ENCODE measurements at regions not wholly inside any gene's neighbourhood (a gene's known extent, or its start where the extent isn't known, plus 50 kb on each side); places are given as distances from the start of the nearest gene placed in this dataset.

DNA sequence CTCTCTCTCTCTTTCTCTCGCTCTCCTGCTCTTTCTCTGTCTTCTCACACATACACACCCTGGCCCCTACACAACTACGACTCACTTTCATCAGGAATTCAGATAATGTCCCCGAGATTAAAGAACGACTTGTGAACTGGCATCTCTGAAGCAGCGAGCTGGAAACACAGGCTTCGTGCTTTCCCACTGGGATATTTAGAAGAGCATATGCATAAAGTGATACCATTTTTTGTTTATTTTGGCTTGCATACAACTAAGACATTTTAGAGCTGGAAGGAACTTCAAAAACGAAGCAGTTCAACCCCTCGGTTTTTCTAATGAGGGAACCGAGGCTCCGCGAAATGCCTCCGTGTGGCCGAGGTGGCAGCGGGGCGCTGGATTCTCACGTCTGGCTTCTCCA is 88.6 kb downstream of the ZBTB18 start:
- H3K4me1 ChIP-seq (ENCODE audit: control insufficient read depth, insufficient read depth, low read depth, low read length): no peaks in the 10 kb centered on the region
- no peak overlapping the region for H4K8ac ChIP-seq (ENCODE audit: low read length)
- no peak overlapping the region for H3K9ac ChIP-seq (ENCODE audit: low read length)
- peaks cover 0 to 25% of the 10 kb centered on the region in 2 experiments for H3K27me3 ChIP-seq (ENCODE audit: control insufficient read depth in 1 of 2, insufficient read depth in 1 of 2, low read length in 2 of 2)
- H2BK12ac ChIP-seq (ENCODE audit: low read length in 2 of 2): no peak overlapping the region
- no peak overlapping the region for H3K23ac ChIP-seq (ENCODE audit: low read length in 2 of 2)
- no peak overlapping the region for H3K14ac ChIP-seq (ENCODE audit: low read length in 2 of 2)
- no peak overlapping the region for H2BK120ac ChIP-seq (ENCODE audit: low read depth, low read length)
- no peak overlapping the region for H4K91ac ChIP-seq (ENCODE audit: low read length)
- DNase-seq: no peak
- H2AK5ac ChIP-seq (ENCODE audit: low read length, severe bottlenecking): no peak overlapping the region
- H3K4ac ChIP-seq (ENCODE audit: low read depth in 1 of 2, low read length in 2 of 2): no peak overlapping the region
- no peak overlapping the region for H3K4me3 ChIP-seq (ENCODE audit: insufficient read depth in 1 of 2, low read depth in 1 of 2, low read length in 2 of 2)
- WGBS: 89% methylated on average over 16 of the region's 16 CpGs
- H2BK5ac ChIP-seq (ENCODE audit: low read depth, low read length, poor library complexity, severe bottlenecking): no peak overlapping the region
- no peak overlapping the region for H3K18ac ChIP-seq (ENCODE audit: low read depth in 1 of 2, low read length in 2 of 2)
- no peak overlapping the region for H3K27ac ChIP-seq (ENCODE audit: low read length, poor library complexity, severe bottlenecking)
- H3K79me1 ChIP-seq (replicated peaks; ENCODE audit: low read length, poor library complexity, severe bottlenecking): no peaks in the 10 kb centered on the region
- H2BK15ac ChIP-seq (ENCODE audit: low read depth, poor library complexity, severe bottlenecking): no peak overlapping the region
- H3K36me3 ChIP-seq (ENCODE audit: control insufficient read depth in 1 of 2, insufficient read depth in 2 of 2, low read depth in 1 of 2, low read length in 2 of 2): no peaks in the 10 kb centered on the region
- H3K9me3 ChIP-seq (ENCODE audit: control insufficient read depth, low read length): no peaks in the 10 kb centered on the region
- H3K4me2 ChIP-seq (ENCODE audit: low read length, poor library complexity, severe bottlenecking): no peak overlapping the region
- H2AFZ ChIP-seq (ENCODE audit: low read depth, low read length): no peak overlapping the region

DNA sequence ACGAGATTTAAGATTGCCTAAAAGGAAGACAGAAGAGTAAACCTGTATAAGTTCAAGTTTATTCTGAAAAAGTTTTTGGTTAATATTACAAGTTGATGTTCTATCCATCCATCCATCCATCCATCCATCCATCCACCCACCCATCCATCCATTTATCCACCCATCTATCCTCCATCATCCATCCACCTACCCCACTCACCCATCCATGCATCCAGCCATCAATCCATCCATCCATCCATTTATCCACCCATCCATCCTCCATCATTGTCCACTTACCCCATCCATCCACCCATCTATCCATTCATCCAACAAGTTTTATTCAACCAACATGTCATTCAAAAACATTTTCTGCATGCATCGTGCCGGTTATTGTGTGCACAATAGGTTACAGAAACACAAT is 89.3 kb downstream of the ZBTB18 start:
- DNase-seq: no peak
- no peak overlapping the region for H2BK5ac ChIP-seq (ENCODE audit: low read depth, low read length, poor library complexity, severe bottlenecking)
- no peak overlapping the region for H4K91ac ChIP-seq (ENCODE audit: low read length)
- no peak overlapping the region for H3K14ac ChIP-seq (ENCODE audit: low read length in 2 of 2)
- no peak overlapping the region for H2BK120ac ChIP-seq (ENCODE audit: low read depth, low read length)
- no peak overlapping the region for H2BK12ac ChIP-seq (ENCODE audit: low read length in 2 of 2)
- H3K4ac ChIP-seq (ENCODE audit: low read depth in 1 of 2, low read length in 2 of 2): no peak overlapping the region
- no peaks in the 10 kb centered on the region for H3K79me1 ChIP-seq (replicated peaks; ENCODE audit: low read length, poor library complexity, severe bottlenecking)
- no peak overlapping the region for H2AK5ac ChIP-seq (ENCODE audit: low read length, severe bottlenecking)
- no peak overlapping the region for H3K4me2 ChIP-seq (ENCODE audit: low read length, poor library complexity, severe bottlenecking)
- no peaks in the 10 kb centered on the region for H3K36me3 ChIP-seq (ENCODE audit: control insufficient read depth in 1 of 2, insufficient read depth in 2 of 2, low read depth in 1 of 2, low read length in 2 of 2)
- H3K23ac ChIP-seq (ENCODE audit: low read length in 2 of 2): no peak overlapping the region
- peaks cover 0 to 27% of the 10 kb centered on the region in 2 experiments for H3K27me3 ChIP-seq (ENCODE audit: control insufficient read depth in 1 of 2, insufficient read depth in 1 of 2, low read length in 2 of 2)
- H3K4me1 ChIP-seq (ENCODE audit: control insufficient read depth, insufficient read depth, low read depth, low read length): no peaks in the 10 kb centered on the region
- H3K27ac ChIP-seq (ENCODE audit: low read length, poor library complexity, severe bottlenecking): no peak overlapping the region
- no peak overlapping the region for H2BK15ac ChIP-seq (ENCODE audit: low read depth, poor library complexity, severe bottlenecking)
- no peak overlapping the region for H3K4me3 ChIP-seq (ENCODE audit: insufficient read depth in 1 of 2, low read depth in 1 of 2, low read length in 2 of 2)
- 92% methylated on average over 2 of the region's 3 CpGs for WGBS
- H3K9ac ChIP-seq (ENCODE audit: low read length): no peak overlapping the region
- no peak overlapping the region for H3K18ac ChIP-seq (ENCODE audit: low read depth in 1 of 2, low read length in 2 of 2)
- H2AFZ ChIP-seq (ENCODE audit: low read depth, low read length): no peak overlapping the region
- H3K9me3 ChIP-seq (ENCODE audit: control insufficient read depth, low read length): no peaks in the 10 kb centered on the region
- no peak overlapping the region for H4K8ac ChIP-seq (ENCODE audit: low read length)

DNA sequence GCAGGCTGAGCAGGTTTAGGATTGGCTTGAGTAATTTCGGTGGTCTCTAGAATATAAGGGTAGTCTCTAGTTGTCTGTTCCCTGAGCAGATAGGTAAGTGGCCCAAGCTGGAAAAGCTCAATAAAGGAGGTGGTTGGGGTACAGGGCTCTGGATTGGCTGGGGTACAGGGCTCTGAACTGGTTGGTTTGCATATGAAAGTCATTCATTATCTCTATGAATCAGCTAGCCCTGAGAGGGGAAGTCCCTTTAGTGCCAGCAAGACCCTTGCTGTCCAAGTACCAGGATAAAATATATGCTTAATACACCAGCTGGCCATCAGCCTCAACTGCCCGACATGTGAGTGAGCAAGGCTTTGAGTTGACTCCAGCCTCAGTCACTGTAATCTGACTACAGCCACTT is 93.0 kb downstream of the ZBTB18 start:
- Histone ChIP-seq H2BK15ac (ENCODE audit: low read depth, poor library complexity, severe bottlenecking) (no peak overlapping the region), H3K14ac (ENCODE audit: low read length in 2 of 2) (no peak overlapping the region), H3K18ac (ENCODE audit: low read depth in 1 of 2, low read length in 2 of 2) (no peak overlapping the region), H3K36me3 (ENCODE audit: control insufficient read depth in 1 of 2, insufficient read depth in 2 of 2, low read depth in 1 of 2, low read length in 2 of 2) (no peaks in the 10 kb centered on the region), H2BK12ac (ENCODE audit: low read length in 2 of 2) (no peak overlapping the region), H2BK5ac (ENCODE audit: low read depth, low read length, poor library complexity, severe bottlenecking) (no peak overlapping the region), H3K9ac (ENCODE audit: low read length) (no peak overlapping the region), H3K27me3 (ENCODE audit: control insufficient read depth in 1 of 2, insufficient read depth in 1 of 2, low read length in 2 of 2) (peaks cover 0 to 18% of the 10 kb centered on the region in 2 experiments), H2BK120ac (ENCODE audit: low read depth, low read length) (no peak overlapping the region), H3K27ac (ENCODE audit: low read length, poor library complexity, severe bottlenecking) (no peak overlapping the region), H3K4me1 (ENCODE audit: control insufficient read depth, insufficient read depth, low read depth, low read length) (no peaks in the 10 kb centered on the region), H2AK5ac (ENCODE audit: low read length, severe bottlenecking) (no peak overlapping the region), H3K9me3 (ENCODE audit: control insufficient read depth, low read length) (no peaks in the 10 kb centered on the region), H3K4me2 (ENCODE audit: low read length, poor library complexity, severe bottlenecking) (no peak overlapping the region), H3K4me3 (ENCODE audit: insufficient read depth in 1 of 2, low read depth in 1 of 2, low read length in 2 of 2) (no peak overlapping the region), H3K4ac (ENCODE audit: low read depth in 1 of 2, low read length in 2 of 2) (no peak overlapping the region), H2AFZ (ENCODE audit: low read depth, low read length) (no peak overlapping the region), H4K91ac (ENCODE audit: low read length) (no peak overlapping the region), H3K79me1 (replicated peaks; ENCODE audit: low read length, poor library complexity, severe bottlenecking) (no peaks in the 10 kb centered on the region), H4K8ac (ENCODE audit: low read length) (no peak overlapping the region), H3K23ac (ENCODE audit: low read length in 2 of 2) (no peak overlapping the region)
- WGBS: 90% methylated on average over 2 of the region's 2 CpGs
- DNase-seq: no peak

DNA sequence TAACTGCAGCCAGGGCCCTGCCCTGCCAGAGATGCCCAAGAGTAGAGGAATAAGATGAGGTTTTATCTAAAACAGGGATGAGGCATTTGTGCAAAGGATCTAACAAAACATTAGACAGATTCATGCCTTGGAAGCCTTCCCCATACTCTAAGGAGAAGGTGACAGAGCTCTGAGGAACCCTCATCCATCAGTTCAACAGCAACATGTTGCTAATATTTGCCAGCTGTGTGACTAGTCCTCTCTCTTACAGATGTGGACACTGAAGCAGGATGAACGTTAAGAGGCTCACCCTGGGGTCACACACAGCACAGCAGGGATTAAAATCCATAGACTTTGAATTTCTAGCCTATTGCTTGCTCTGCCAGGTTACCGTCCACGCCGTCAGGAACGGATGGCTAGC is 99.0 kb downstream of the ZBTB18 start:
- no peak overlapping the region for H3K27ac ChIP-seq (ENCODE audit: low read length, poor library complexity, severe bottlenecking)

More for the DNA sequence above, 99.0 kb downstream of the ZBTB18 start:
- no peaks in the 10 kb centered on the region for H3K79me1 ChIP-seq (replicated peaks; ENCODE audit: low read length, poor library complexity, severe bottlenecking)
- H4K8ac ChIP-seq (ENCODE audit: low read length): no peak overlapping the region
- H4K91ac ChIP-seq (ENCODE audit: low read length): no peak overlapping the region
- H2BK12ac ChIP-seq (ENCODE audit: low read length in 2 of 2): no peak overlapping the region
- no peak overlapping the region for H3K9ac ChIP-seq (ENCODE audit: low read length)
- H2BK120ac ChIP-seq (ENCODE audit: low read depth, low read length): no peak overlapping the region
- 68% methylated on average over 5 of the region's 5 CpGs for WGBS
- H2AK5ac ChIP-seq (ENCODE audit: low read length, severe bottlenecking): no peak overlapping the region
- no peak overlapping the region for H2BK15ac ChIP-seq (ENCODE audit: low read depth, poor library complexity, severe bottlenecking)
- no peak for DNase-seq
- H3K36me3 ChIP-seq (ENCODE audit: control insufficient read depth in 1 of 2, insufficient read depth in 2 of 2, low read depth in 1 of 2, low read length in 2 of 2): no peaks in the 10 kb centered on the region
- peaks cover 2% of the 10 kb centered on the region for H3K4me1 ChIP-seq (ENCODE audit: control insufficient read depth, insufficient read depth, low read depth, low read length)
- H3K23ac ChIP-seq (ENCODE audit: low read length in 2 of 2): no peak overlapping the region
- H2AFZ ChIP-seq (ENCODE audit: low read depth, low read length): no peak overlapping the region
- no peak overlapping the region for H3K18ac ChIP-seq (ENCODE audit: low read depth in 1 of 2, low read length in 2 of 2)
- no peak overlapping the region for H2BK5ac ChIP-seq (ENCODE audit: low read depth, low read length, poor library complexity, severe bottlenecking)
- no peaks in the 10 kb centered on the region for H3K9me3 ChIP-seq (ENCODE audit: control insufficient read depth, low read length)
- H3K27me3 ChIP-seq (ENCODE audit: control insufficient read depth in 1 of 2, insufficient read depth in 1 of 2, low read length in 2 of 2): peaks cover 0 to 6% of the 10 kb centered on the region in 2 experiments
- H3K4me3 ChIP-seq (ENCODE audit: insufficient read depth in 1 of 2, low read depth in 1 of 2, low read length in 2 of 2): no peak overlapping the region
- H3K4me2 ChIP-seq (ENCODE audit: low read length, poor library complexity, severe bottlenecking): no peak overlapping the region
- no peak overlapping the region for H3K14ac ChIP-seq (ENCODE audit: low read length in 2 of 2)
- H3K4ac ChIP-seq (ENCODE audit: low read depth in 1 of 2, low read length in 2 of 2): no peak overlapping the region

Measured in mesenchymal stem cell (in vitro differentiated cells and primary cell).